Upper lobe of right lung (tissue), 1 donor: ENCODE measurements at regions not wholly inside any gene's neighbourhood (a gene's known extent, or its start where the extent isn't known, plus 50 kb on each side); places are given as distances from the start of the nearest gene placed in this dataset.

Experiments used
- ATAC-seq: fragments of 200-7000 bp; cut with Tn5 transposase; one replicate; pipeline ENCODE4 v1.9.1; 2020; ENCODE audit warnings: mild to moderate bottlenecking, moderate library complexity
- DNase-seq: peaks from one replicate; pipeline ENCODE4 v3.0.0-alpha.2; 2020
- H3K27ac ChIP-seq: fragments of 200-600 bp; one replicate; pipeline ENCODE4 v1.8.0; 2022
- H3K27me3 ChIP-seq: fragments of 200-600 bp; one replicate; pipeline ENCODE4 v1.8.0; 2022; ENCODE audit warnings: mild to moderate bottlenecking
- H3K36me3 ChIP-seq: fragments of 200-600 bp; one replicate; pipeline ENCODE4 v1.8.0; 2022
- H3K4me1 ChIP-seq: fragments of 200-600 bp; one replicate; pipeline ENCODE4 v1.8.0; 2022
- H3K4me3 ChIP-seq: fragments of 200-600 bp; one replicate; pipeline ENCODE4 v1.8.0; 2022; ENCODE audit warnings: mild to moderate bottlenecking
- H3K9me3 ChIP-seq: fragments of 200-600 bp; one replicate; pipeline ENCODE4 v1.8.0; 2022
- CTCF ChIP-seq: fragments of 200-600 bp; IDR thresholded peaks from one replicate; pipeline ENCODE4 v1.8.0; 2022; ENCODE audit warnings: antibody characterized with exemption
- intact Hi-C: fragments of 100-400 bp; cut with DNase I; formaldehyde crosslinking; loops from one replicate; pipeline ENCODE4 v1.11.0; 2022
- donor health status: DM: no; HTN: yes; CAD: no; lungs with severe emphysema.

GRCh38 chr1:216805953-216806352, 82.7 kb upstream of the ESRRG start:
- no peaks in the 10 kb centered on the region for H3K9me3 ChIP-seq

GRCh38 chr1:216805233-216805632, 82.0 kb upstream of the ESRRG start:
- Histone ChIP-seq H3K9me3 (no peaks in the 10 kb centered on the region), H3K27ac (no peak overlapping the region), H3K4me1 (no peaks in the 10 kb centered on the region), H3K27me3 (no peaks in the 10 kb centered on the region), H3K4me3 (no peak overlapping the region), H3K36me3 (no peaks in the 10 kb centered on the region)
- ATAC-seq (no peak), DNase-seq (no peak)
- no peak for TF ChIP-seq CTCF
- intact Hi-C loops: no loop called here

More at GRCh38 chr1:216805953-216806352, 82.7 kb upstream of the ESRRG start:
- H3K36me3 ChIP-seq: no peaks in the 10 kb centered on the region
- ATAC-seq (no peak), DNase-seq (no peak)
- no peaks in the 10 kb centered on the region for H3K27me3 ChIP-seq
- no peak for TF ChIP-seq CTCF
- no peak overlapping the region for H3K4me3 ChIP-seq
- no peaks in the 10 kb centered on the region for H3K4me1 ChIP-seq
- H3K27ac ChIP-seq: no peak overlapping the region
- intact Hi-C loops: no loop called here

DNA sequence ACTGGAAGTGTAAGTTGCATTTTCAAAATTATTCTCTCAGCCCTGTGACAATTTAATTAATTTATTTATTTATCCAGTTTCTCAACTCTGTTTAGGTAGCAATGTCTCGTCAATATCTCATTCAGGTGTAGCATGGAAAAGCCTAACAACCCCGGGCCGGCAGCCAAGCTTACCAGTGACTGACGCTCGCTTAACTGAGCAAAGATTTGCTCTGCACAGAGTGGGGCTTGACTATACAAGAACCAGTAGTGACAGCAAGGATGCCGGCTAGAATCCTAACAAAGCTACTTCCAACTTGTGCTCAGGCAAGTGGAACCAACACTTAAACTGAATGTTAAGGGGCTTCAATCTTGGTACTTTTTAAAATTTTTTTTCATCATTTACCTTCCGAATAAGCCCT, 80.9 kb upstream of the ESRRG start:
- Histone ChIP-seq H3K36me3 (no peaks in the 10 kb centered on the region), H3K27ac (no peak overlapping the region), H3K27me3 (no peaks in the 10 kb centered on the region), H3K9me3 (no peaks in the 10 kb centered on the region), H3K4me1 (no peaks in the 10 kb centered on the region), H3K4me3 (no peak overlapping the region)
- no peak for TF ChIP-seq CTCF
- DNase-seq (no peak), ATAC-seq (no peak)
- intact Hi-C loops: no loop called here

- intact Hi-C loops: no loop called here
- no peak overlapping the region for H3K4me3 ChIP-seq
- no peak overlapping the region for H3K27ac ChIP-seq
- no peak for ATAC-seq
- no peak for DNase-seq
- no peak for TF ChIP-seq CTCF
- H3K27me3 ChIP-seq: no peaks in the 10 kb centered on the region
- no peaks in the 10 kb centered on the region for H3K9me3 ChIP-seq
- H3K36me3 ChIP-seq: no peaks in the 10 kb centered on the region
- no peaks in the 10 kb centered on the region for H3K4me1 ChIP-seq
These were observed 71.4 kb upstream of the ESRRG start for GRCh38 chr1:216794586-216794985.

DNA sequence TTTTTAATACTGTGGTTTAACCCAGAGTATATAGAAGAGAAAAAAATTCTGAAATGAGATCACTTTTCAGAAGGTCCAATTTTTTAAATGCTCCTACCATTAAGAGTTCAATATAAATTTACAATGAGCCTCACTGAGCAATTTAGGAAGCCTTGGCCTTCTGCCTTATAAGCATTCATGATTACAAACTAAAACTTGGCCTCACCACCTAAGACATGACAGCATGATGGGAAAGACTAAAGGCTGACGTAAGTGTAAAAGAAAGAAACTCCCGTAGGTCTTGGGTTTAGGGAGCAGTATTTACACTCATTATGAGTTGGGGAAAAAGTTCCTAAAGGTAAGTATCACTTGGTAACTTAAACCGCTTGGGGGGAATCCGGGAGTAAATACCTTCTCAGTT, 70.7 kb upstream of the ESRRG start:
- ATAC-seq (no peak), DNase-seq (no peak)
- no peak overlapping the region for H3K27ac ChIP-seq
- TF ChIP-seq CTCF: no peak
- no peak overlapping the region for H3K4me3 ChIP-seq
- no peaks in the 10 kb centered on the region for H3K36me3 ChIP-seq
- H3K27me3 ChIP-seq: no peaks in the 10 kb centered on the region
- H3K9me3 ChIP-seq: no peaks in the 10 kb centered on the region
- intact Hi-C loops: no loop called here
- H3K4me1 ChIP-seq: no peaks in the 10 kb centered on the region

DNA sequence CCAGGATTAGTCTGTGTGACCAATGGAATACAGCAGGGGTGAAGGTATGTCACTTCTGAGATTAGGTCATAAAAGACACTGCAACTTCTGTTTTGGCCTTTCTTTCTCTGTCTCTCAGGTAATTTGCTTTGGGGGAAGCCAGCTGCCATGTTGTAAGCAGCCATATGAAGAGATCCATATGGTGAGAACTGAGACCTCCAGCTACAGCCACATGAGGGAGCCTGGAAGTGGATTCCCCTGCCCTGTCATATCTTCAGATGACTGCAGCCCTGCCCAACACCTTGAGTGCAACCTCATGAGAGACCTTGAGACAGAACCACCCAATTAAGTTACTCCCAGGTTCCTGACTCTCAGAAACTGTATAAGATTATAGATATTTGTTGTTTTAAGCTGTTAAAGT, 70.1 kb upstream of the ESRRG start:
- no peak overlapping the region for H3K4me3 ChIP-seq
- no peak for TF ChIP-seq CTCF

More for the DNA sequence above, 70.1 kb upstream of the ESRRG start:
- Histone ChIP-seq H3K27ac (no peak overlapping the region), H3K36me3 (no peaks in the 10 kb centered on the region), H3K4me1 (no peaks in the 10 kb centered on the region), H3K27me3 (no peaks in the 10 kb centered on the region), H3K9me3 (no peaks in the 10 kb centered on the region)
- no peak for DNase-seq
- intact Hi-C loops: no loop called here
- ATAC-seq: no peak
